A549 (cell line): ENCODE measurements at regions not wholly inside any gene's neighbourhood (a gene's known extent, or its start where the extent isn't known, plus 50 kb on each side); places are given as distances from the start of the nearest gene placed in this dataset.

Experiments
- ATAC-seq, 2 experiments: fragments of 200-7000 bp in 1 of 2; fragments of >200 bp in 1 of 2; cut with Nextera tagmentation in 1 of 2; cut with Tn5 transposase in 1 of 2; 3 replicates each; pipeline versions ENCODE4 v1.8.0 to v1.9.1; 2018 to 2020; ENCODE audit warnings: mild to moderate bottlenecking in 1 of 2, moderate library complexity in 1 of 2
- CTCF ChIA-PET: fragments of 300-600 bp; sonication (Branson Sonifier 250); formaldehyde crosslinking; extraction: SDS; loops from one replicate; lab custom pipeline; 2021; ENCODE audit warnings: antibody characterized with exemption, inconsistent platforms; lab: Yijun Ruan, JAX
- POLR2A ChIA-PET: fragments of 350-600 bp; formaldehyde crosslinking; extraction: SDS; loops from one replicate; lab custom pipeline; 2021; ENCODE audit warnings: antibody characterized with exemption, inconsistent platforms; lab: Yijun Ruan, JAX
- DNase-seq, 2 experiments: peaks; one replicate each; pipeline versions ENCODE4 v3.0.0 to v3.0.0-alpha.2; 2011 to 2016; ENCODE audit warnings: low read depth in 1 of 2, low spot score in 1 of 2
- FAIRE-seq: peaks from 2 replicates; lab custom pipeline; 2011; peaks lifted over from hg19 to GRCh38; lab: Jason Lieb, UNC
- H3K27ac ChIP-seq, 2 experiments: fragments of >200 bp; sonication (Bioruptor Twin); formaldehyde crosslinking; 3 replicates each; pipeline ENCODE4 v1.5.1; 2016 to 2017
- H3K4me1 ChIP-seq: fragments of >200 bp; sonication (Bioruptor Twin); formaldehyde crosslinking; 3 replicates; pipeline ENCODE4 v1.6.1; 2016
- H3K4me2 ChIP-seq: fragments of >200 bp; sonication (Bioruptor Twin); formaldehyde crosslinking; 3 replicates; pipeline ENCODE4 v1.6.1; 2016
- H3K4me3 ChIP-seq: fragments of >200 bp; sonication (Bioruptor Twin); formaldehyde crosslinking; 3 replicates; pipeline ENCODE4 v1.5.1; 2016
- H3K9me3 ChIP-seq: fragments of >200 bp; sonication (Bioruptor Twin); formaldehyde crosslinking; 3 replicates; pipeline ENCODE4 v1.6.1; 2016
- CBX2 ChIP-seq: fragments of 200-600 bp; sonication (generic); IDR thresholded peaks from 2 replicates; pipeline ENCODE4 v1.6.1; 2016; ENCODE audit warnings: low read depth, mild to moderate bottlenecking, borderline replicate concordance
- CBX8 ChIP-seq: fragments of 200-600 bp; sonication (generic); IDR thresholded peaks from 2 replicates; pipeline ENCODE4 v1.6.1; 2016
- ESRRA ChIP-seq: fragments of 150-350 bp; IDR thresholded peaks from 2 replicates; pipeline ENCODE4 v1.6.1; 2014; ENCODE audit warnings: mild to moderate bottlenecking, low read length, borderline replicate concordance
- FOSB ChIP-seq: fragments of 250-450 bp; sonication (Bioruptor Pico); IDR thresholded peaks from 2 replicates; pipeline ENCODE4 v1.5.0; 2020; ENCODE audit warnings: mild to moderate bottlenecking, moderate library complexity
- HES2 ChIP-seq: fragments of >200 bp; sonication (Bioruptor Twin); formaldehyde crosslinking; IDR thresholded peaks from 2 replicates; pipeline ENCODE4 v1.6.1; 2016
- HMGXB4 ChIP-seq: fragments of 250-450 bp; sonication (Bioruptor Pico); IDR thresholded peaks from 2 replicates; pipeline ENCODE4 v1.5.0; 2021; ENCODE audit warnings: mild to moderate bottlenecking, moderate library complexity, borderline replicate concordance
- KDM5A ChIP-seq: fragments of 200-600 bp; sonication (generic); IDR thresholded peaks from 2 replicates; pipeline ENCODE4 v1.6.1; 2016; ENCODE audit warnings: antibody characterized with exemption, mild to moderate bottlenecking
- MAX ChIP-seq: IDR thresholded peaks from 2 replicates; pipeline ENCODE4 v1.6.1; 2012
- PHF8 ChIP-seq: fragments of 200-600 bp; sonication (generic); IDR thresholded peaks from 2 replicates; pipeline ENCODE4 v1.6.1; 2016; ENCODE audit warnings: low read depth, mild to moderate bottlenecking, antibody characterized with exemption, moderate library complexity, borderline replicate concordance
- RAD21 ChIP-seq, 2 experiments: fragments of >200 bp in 1 of 2; sonication (Bioruptor Twin) in 1 of 2; formaldehyde crosslinking in 1 of 2; IDR thresholded peaks in 1 of 2; conservative IDR thresholded peaks in 1 of 2; 2 replicates in 1 of 2; 3 replicates in 1 of 2; pipeline ENCODE4 v1.6.1; 2012 to 2018; ENCODE audit warnings: inconsistent platforms in 1 of 2
- RCOR1 ChIP-seq: fragments of 150-350 bp; IDR thresholded peaks from 2 replicates; pipeline ENCODE4 v1.6.1; 2014; ENCODE audit warnings: antibody characterized with exemption, low read length, low read depth
- SREBF2 ChIP-seq: fragments of 450-650 bp; IDR thresholded peaks from 2 replicates; pipeline ENCODE4 v1.6.1; 2014; ENCODE audit warnings: mild to moderate bottlenecking, moderate library complexity
- ZFP36 ChIP-seq: fragments of 450-650 bp; IDR thresholded peaks from 2 replicates; pipeline ENCODE4 v1.6.1; 2014; ENCODE audit warnings: borderline replicate concordance; ENCODE audit not compliant: partially characterized antibody
- ZSCAN20 ChIP-seq: fragments of 250-450 bp; sonication (Bioruptor Pico); IDR thresholded peaks from 2 replicates; pipeline ENCODE4 v1.8.0; 2022; ENCODE audit warnings: mild to moderate bottlenecking, moderate library complexity
- WGBS: methylation state at CpG from one replicate; pipeline ENCODE4 v1.1.6; 2017; ENCODE audit errors: missing lambda C conversion rate; 5-methylcytosine and 5-hydroxymethylcytosine counted together
- TF ChIP-seq, protein P1 (sequence below): fragments of 150-350 bp; IDR thresholded peaks from 2 replicates; pipeline ENCODE4 v1.6.1; 2014; ENCODE audit warnings: low read depth, mild to moderate bottlenecking, low read length
- TF ChIP-seq, protein P2 (sequence below): fragments of >200 bp; sonication (Bioruptor Twin); formaldehyde crosslinking; IDR thresholded peaks from 3 replicates; pipeline ENCODE4 v1.5.1; 2016

DNA sequence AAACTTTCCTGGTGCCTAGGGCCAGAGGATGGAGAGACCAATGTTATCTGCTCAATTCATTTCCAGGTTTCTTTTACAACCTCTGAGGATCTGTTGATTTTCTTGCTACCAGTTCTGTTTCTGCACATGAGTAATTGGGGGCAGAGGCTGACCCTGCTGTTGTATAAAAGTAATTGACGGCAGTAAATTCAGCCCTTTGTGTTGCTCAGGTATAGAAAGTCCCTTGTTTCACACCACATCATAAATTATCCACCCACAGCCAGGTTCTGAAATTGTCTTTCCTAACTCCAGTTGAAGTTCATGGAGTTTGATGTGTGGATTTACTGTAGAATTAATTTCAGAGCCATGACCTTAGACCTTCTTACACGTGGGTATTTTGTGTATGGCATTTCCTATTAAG lies 107.4 kb upstream of the GRIK2 start:
- H3K4me2 ChIP-seq: no peak overlapping the region
- H3K9me3 ChIP-seq: no peaks in the 10 kb centered on the region
- no peak overlapping the region for H3K4me3 ChIP-seq
- ChIA-PET POLR2A (no interaction called here), CTCF (no interaction called here)
- ATAC-seq (no peak), FAIRE-seq (no peak), DNase-seq (no peak)
- H3K27ac ChIP-seq: no peak overlapping the region
- H3K4me1 ChIP-seq: no peaks in the 10 kb centered on the region
- 44% methylated on average over 2 of the region's 2 CpGs for WGBS
- TF ChIP-seq, protein P1, sequence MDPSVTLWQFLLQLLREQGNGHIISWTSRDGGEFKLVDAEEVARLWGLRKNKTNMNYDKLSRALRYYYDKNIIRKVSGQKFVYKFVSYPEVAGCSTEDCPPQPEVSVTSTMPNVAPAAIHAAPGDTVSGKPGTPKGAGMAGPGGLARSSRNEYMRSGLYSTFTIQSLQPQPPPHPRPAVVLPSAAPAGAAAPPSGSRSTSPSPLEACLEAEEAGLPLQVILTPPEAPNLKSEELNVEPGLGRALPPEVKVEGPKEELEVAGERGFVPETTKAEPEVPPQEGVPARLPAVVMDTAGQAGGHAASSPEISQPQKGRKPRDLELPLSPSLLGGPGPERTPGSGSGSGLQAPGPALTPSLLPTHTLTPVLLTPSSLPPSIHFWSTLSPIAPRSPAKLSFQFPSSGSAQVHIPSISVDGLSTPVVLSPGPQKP: no peak
- TF ChIP-seq SREBF2 (no peak), ZFP36 (no peak), PHF8 (no peak), FOSB (CRISPR knock-in tag) (no peak), ESRRA (no peak), MAX (no peak), RCOR1 (no peak)
- TF ChIP-seq, protein P2, sequence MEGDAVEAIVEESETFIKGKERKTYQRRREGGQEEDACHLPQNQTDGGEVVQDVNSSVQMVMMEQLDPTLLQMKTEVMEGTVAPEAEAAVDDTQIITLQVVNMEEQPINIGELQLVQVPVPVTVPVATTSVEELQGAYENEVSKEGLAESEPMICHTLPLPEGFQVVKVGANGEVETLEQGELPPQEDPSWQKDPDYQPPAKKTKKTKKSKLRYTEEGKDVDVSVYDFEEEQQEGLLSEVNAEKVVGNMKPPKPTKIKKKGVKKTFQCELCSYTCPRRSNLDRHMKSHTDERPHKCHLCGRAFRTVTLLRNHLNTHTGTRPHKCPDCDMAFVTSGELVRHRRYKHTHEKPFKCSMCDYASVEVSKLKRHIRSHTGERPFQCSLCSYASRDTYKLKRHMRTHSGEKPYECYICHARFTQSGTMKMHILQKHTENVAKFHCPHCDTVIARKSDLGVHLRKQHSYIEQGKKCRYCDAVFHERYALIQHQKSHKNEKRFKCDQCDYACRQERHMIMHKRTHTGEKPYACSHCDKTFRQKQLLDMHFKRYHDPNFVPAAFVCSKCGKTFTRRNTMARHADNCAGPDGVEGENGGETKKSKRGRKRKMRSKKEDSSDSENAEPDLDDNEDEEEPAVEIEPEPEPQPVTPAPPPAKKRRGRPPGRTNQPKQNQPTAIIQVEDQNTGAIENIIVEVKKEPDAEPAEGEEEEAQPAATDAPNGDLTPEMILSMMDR: no peak

- FAIRE-seq (no peak), DNase-seq (no peak), ATAC-seq (no peak)
- Histone ChIP-seq H3K4me3 (no peak overlapping the region), H3K9me3 (no peaks in the 10 kb centered on the region), H3K27ac (no peak overlapping the region), H3K4me2 (no peak overlapping the region), H3K4me1 (no peaks in the 10 kb centered on the region)
- ChIA-PET POLR2A (no interaction called here), CTCF (no interaction called here)
- 18% methylated on average over 2 of the region's 2 CpGs for WGBS
- TF ChIP-seq KDM5A: no peak
- no peak for TF ChIP-seq ZSCAN20 (CRISPR knock-in tag)
- TF ChIP-seq RAD21 (conservative IDR thresholded peaks at IDR 0.05 in 1 of 2, IDR thresholded peaks at IDR 0.05 in 1 of 2): no peak
- no peak for TF ChIP-seq HES2
- TF ChIP-seq HMGXB4 (CRISPR knock-in tag): no peak
- TF ChIP-seq CBX2: no peak
- TF ChIP-seq, protein P2: no peak
- no peak for TF ChIP-seq SREBF2
- TF ChIP-seq CBX8: no peak
Measured at GRCh38 chr6:101290346-101290745, 103.2 kb upstream of the GRIK2 start.
